ENCODE measurements at regions not wholly inside any gene's neighbourhood (a gene's known extent, or its start where the extent isn't known, plus 50 kb on each side); places are given as distances from the start of the nearest gene placed in this dataset.

- TF ChIP-seq CHD7 (IDR thresholded peaks at IDR 0.05; ENCODE audit: insufficient replicate concordance, low read length) (no peak), POU5F1 (IDR thresholded peaks at IDR 0.05; ENCODE audit: low read depth, low read length) (no peak), CHD2 (IDR thresholded peaks at IDR 0.05; ENCODE audit: low read length) (no peak)
Measured at GRCh38 chrX:10761447-10761846, 141.1 kb upstream of the MID1 start (continued).
